ENCODE measurements at regions not wholly inside any gene's neighbourhood (a gene's known extent, or its start where the extent isn't known, plus 50 kb on each side); places are given as distances from the start of the nearest gene placed in this dataset.

- no peak for TF ChIP-seq CTCF (IDR thresholded peaks at IDR 0.05)
- H3K9me3 Mint-ChIP-seq = peaks cover 4% of the 10 kb centered on the region
- H3K4me3 ChIP-seq (ENCODE audit: low read length) = no peak overlapping the region
- H3K36me3 ChIP-seq (ENCODE audit: insufficient read depth, low read length) = no peaks in the 10 kb centered on the region
- no peak for DNase-seq
- no peaks in the 10 kb centered on the region for H3K4me1 Mint-ChIP-seq (ENCODE audit: low read depth)
- peaks cover 0 to 5% of the 10 kb centered on the region in 2 experiments for H3K27me3 ChIP-seq (ENCODE audit: control insufficient read depth in 1 of 2, insufficient read depth in 2 of 2, low read length in 2 of 2)
- H3K27me3 Mint-ChIP-seq = no peaks in the 10 kb centered on the region
- peaks cover 13 to 18% of the 10 kb centered on the region in 2 experiments for H3K9me3 ChIP-seq (ENCODE audit: control insufficient read depth in 1 of 2, insufficient read depth in 1 of 2, low read length in 2 of 2)
- intact Hi-C loops (cut with DNase I, micrococcal nuclease) = no loop called here
- no peak for ATAC-seq (ENCODE audit: poor library complexity)
- H3K4me3 Mint-ChIP-seq = no peak overlapping the region
- H3K27ac Mint-ChIP-seq = no peak overlapping the region
- ChIA-PET CTCF (no interaction called here), POLR2A (no interaction called here)
- no peaks in the 10 kb centered on the region for H3K36me3 Mint-ChIP-seq (ENCODE audit: low read depth)
- H3K4me1 ChIP-seq (ENCODE audit: insufficient read depth, low read length) = no peaks in the 10 kb centered on the region
- H3K27ac ChIP-seq (ENCODE audit: low read depth in 1 of 2, low read length in 2 of 2) = no peak overlapping the region
Measured at GRCh38 chr9:135004772-135005171, 82.7 kb upstream of the OLFM1 start.

GRCh38 chr9:135006911-135007570 lies 80.4 kb upstream of the OLFM1 start:
- H3K27me3 ChIP-seq (ENCODE audit: control insufficient read depth in 1 of 2, insufficient read depth in 2 of 2, low read length in 2 of 2) = peaks cover 0 to 5% of the 10 kb centered on the region in 2 experiments
- POLR2A ChIA-PET = no interaction called here
- CTCF ChIA-PET = interaction anchor here (0.6 kb wide), 1 partner anchor 304 kb away, joined by 3 read pairs; no protein-coding TSS in a partner anchor
- ATAC-seq (ENCODE audit: poor library complexity) = no peak
- no peaks in the 10 kb centered on the region for H3K36me3 ChIP-seq (ENCODE audit: insufficient read depth, low read length)
- no peaks in the 10 kb centered on the region for H3K9me3 Mint-ChIP-seq
- H3K36me3 Mint-ChIP-seq (ENCODE audit: low read depth) = no peaks in the 10 kb centered on the region
- no peaks in the 10 kb centered on the region for H3K27me3 Mint-ChIP-seq
- H3K4me3 ChIP-seq (ENCODE audit: low read length) = no peak overlapping the region
- no peak overlapping the region for H3K27ac ChIP-seq (ENCODE audit: low read depth in 1 of 2, low read length in 2 of 2)
- peaks cover under 1 to 4% of the 10 kb centered on the region in 2 experiments for H3K9me3 ChIP-seq (ENCODE audit: control insufficient read depth in 1 of 2, insufficient read depth in 1 of 2, low read length in 2 of 2)
- H3K4me1 ChIP-seq (ENCODE audit: insufficient read depth, low read length) = no peaks in the 10 kb centered on the region
- no peaks in the 10 kb centered on the region for H3K4me1 Mint-ChIP-seq (ENCODE audit: low read depth)
- intact Hi-C loops (cut with DNase I, micrococcal nuclease) = no loop called here
- no peak for TF ChIP-seq CTCF (IDR thresholded peaks at IDR 0.05)
- no peak overlapping the region for H3K4me3 Mint-ChIP-seq
- H3K27ac Mint-ChIP-seq = no peak overlapping the region
- DNase-seq = no peak

- CTCF ChIA-PET = interaction anchor here (0.6 kb wide), 1 partner anchor 304 kb away, joined by 3 read pairs; no protein-coding TSS in a partner anchor
- H3K4me1 Mint-ChIP-seq (ENCODE audit: low read depth) = no peaks in the 10 kb centered on the region
- H3K36me3 ChIP-seq (ENCODE audit: insufficient read depth, low read length) = no peaks in the 10 kb centered on the region
- peaks cover 0 to 3% of the 10 kb centered on the region in 2 experiments for H3K27me3 ChIP-seq (ENCODE audit: control insufficient read depth in 1 of 2, insufficient read depth in 2 of 2, low read length in 2 of 2)
- ATAC-seq (ENCODE audit: poor library complexity) (no peak), DNase-seq (no peak)
- no peaks in the 10 kb centered on the region for H3K9me3 ChIP-seq (ENCODE audit: control insufficient read depth in 1 of 2, insufficient read depth in 1 of 2, low read length in 2 of 2)
- no peaks in the 10 kb centered on the region for H3K27me3 Mint-ChIP-seq
- no peaks in the 10 kb centered on the region for H3K4me1 ChIP-seq (ENCODE audit: insufficient read depth, low read length)
- no peak overlapping the region for H3K27ac Mint-ChIP-seq
- TF ChIP-seq CTCF (IDR thresholded peaks at IDR 0.05) = no peak
- no peak overlapping the region for H3K4me3 Mint-ChIP-seq
- POLR2A ChIA-PET = no interaction called here
- H3K27ac ChIP-seq (ENCODE audit: low read depth in 1 of 2, low read length in 2 of 2) = no peak overlapping the region
- H3K9me3 Mint-ChIP-seq = no peaks in the 10 kb centered on the region
- intact Hi-C loops (cut with DNase I, micrococcal nuclease) = no loop called here
- H3K4me3 ChIP-seq (ENCODE audit: low read length) = no peak overlapping the region
- no peaks in the 10 kb centered on the region for H3K36me3 Mint-ChIP-seq (ENCODE audit: low read depth)
Measured at GRCh38 chr9:135007601-135008000, 79.9 kb upstream of the OLFM1 start.
